ENCODE measurements at regions not wholly inside any gene's neighbourhood (a gene's known extent, or its start where the extent isn't known, plus 50 kb on each side); places are given as distances from the start of the nearest gene placed in this dataset.

DNA sequence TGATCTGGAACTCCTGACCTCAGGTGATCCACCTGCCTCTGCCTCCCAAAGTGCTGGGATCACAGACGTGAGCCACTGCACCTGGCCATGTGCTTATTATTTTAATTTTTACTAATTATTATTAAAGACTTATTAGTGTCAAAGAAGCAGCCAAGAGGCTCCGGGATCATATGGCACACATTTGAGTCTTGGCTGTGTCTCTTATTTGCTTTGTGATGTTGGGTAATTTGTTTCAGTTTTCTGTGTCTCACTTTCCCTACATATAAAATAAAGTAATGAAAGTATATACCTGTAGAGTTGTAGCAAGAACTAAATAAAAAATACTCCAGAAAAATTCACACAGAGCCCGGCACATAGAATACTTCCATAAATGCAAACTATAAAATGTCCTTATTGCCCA lies 238.0 kb upstream of the TBL1XR1 start:
- Histone ChIP-seq H3K36me3 (replicated peaks; ENCODE audit: insufficient read depth, low read length) (no peaks in the 10 kb centered on the region), H3K9ac (ENCODE audit: low read length) (no peak overlapping the region), H3K27ac (ENCODE audit: low read length) (no peak overlapping the region), H3K79me2 (ENCODE audit: low read length) (no peaks in the 10 kb centered on the region), H3F3A (ENCODE audit: insufficient read depth, low read length) (no peaks in the 10 kb centered on the region), H3K4me3 (ENCODE audit: low read length) (no peak overlapping the region), H4K20me1 (ENCODE audit: insufficient read depth, low read length) (no peaks in the 10 kb centered on the region), H3K4me1 (ENCODE audit: low read length) (no peaks in the 10 kb centered on the region), H3K27me3 (replicated peaks; ENCODE audit: insufficient read depth, low read length) (no peaks in the 10 kb centered on the region), H3K4me2 (ENCODE audit: low read depth, low read length) (no peak overlapping the region), H3K9me3 (replicated peaks; ENCODE audit: insufficient read depth, low read length) (no peaks in the 10 kb centered on the region), H3K9me2 (replicated peaks; ENCODE audit: insufficient read depth, low read length) (no peaks in the 10 kb centered on the region), H2AFZ (ENCODE audit: low read length) (no peak overlapping the region)
- no peak for TF ChIP-seq EZH2phosphoT487 (IDR thresholded peaks at IDR 0.05; ENCODE audit: low read length)
- TF ChIP-seq EZH2 (optimal IDR thresholded peaks at IDR 0.05; ENCODE audit: low read depth, low read length): no peak
- TF ChIP-seq, protein P1, sequence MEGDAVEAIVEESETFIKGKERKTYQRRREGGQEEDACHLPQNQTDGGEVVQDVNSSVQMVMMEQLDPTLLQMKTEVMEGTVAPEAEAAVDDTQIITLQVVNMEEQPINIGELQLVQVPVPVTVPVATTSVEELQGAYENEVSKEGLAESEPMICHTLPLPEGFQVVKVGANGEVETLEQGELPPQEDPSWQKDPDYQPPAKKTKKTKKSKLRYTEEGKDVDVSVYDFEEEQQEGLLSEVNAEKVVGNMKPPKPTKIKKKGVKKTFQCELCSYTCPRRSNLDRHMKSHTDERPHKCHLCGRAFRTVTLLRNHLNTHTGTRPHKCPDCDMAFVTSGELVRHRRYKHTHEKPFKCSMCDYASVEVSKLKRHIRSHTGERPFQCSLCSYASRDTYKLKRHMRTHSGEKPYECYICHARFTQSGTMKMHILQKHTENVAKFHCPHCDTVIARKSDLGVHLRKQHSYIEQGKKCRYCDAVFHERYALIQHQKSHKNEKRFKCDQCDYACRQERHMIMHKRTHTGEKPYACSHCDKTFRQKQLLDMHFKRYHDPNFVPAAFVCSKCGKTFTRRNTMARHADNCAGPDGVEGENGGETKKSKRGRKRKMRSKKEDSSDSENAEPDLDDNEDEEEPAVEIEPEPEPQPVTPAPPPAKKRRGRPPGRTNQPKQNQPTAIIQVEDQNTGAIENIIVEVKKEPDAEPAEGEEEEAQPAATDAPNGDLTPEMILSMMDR (IDR thresholded peaks at IDR 0.05; ENCODE audit: low read length): no peak
- no peak for DNase-seq

DNA sequence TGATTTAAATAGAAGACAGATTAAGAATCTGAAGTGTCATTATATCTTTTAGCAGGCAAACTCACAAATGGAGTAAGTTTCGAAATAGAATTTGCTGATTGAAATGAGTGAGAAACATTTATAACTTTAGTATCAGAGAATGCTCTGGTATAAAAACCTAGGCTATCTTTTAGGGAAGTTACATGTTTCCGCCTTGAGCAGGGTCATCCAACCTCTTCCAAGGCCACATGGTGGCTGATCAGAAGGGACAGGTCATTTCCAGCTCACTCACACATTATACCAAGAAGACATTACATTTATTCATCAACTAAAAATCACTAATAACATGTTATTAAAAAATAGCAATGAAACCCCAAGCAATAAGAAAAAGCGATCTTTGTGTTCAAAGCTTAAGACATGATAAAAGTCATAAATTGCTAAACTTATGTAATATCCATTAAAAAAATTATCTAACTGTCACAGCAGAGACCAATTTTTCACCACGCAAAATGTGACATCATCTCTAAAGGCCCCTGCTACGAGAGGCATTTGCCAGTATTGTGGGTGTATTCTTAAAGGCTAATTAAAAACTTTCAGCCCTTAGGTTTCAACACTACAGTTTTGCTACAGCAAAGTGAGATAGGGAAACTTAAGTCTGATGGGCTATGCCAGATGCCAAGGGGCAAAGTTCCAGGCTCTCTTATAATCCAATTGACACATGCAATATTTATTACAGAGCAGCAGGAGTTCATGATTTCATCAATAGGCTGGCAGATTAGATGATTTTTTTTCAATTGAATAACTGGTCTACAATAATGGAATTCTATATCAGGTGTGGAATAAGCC lies 240.4 kb upstream of the TBL1XR1 start:
- Histone ChIP-seq H3K9me3 (replicated peaks; ENCODE audit: insufficient read depth, low read length) (no peaks in the 10 kb centered on the region), H3K4me2 (ENCODE audit: low read depth, low read length) (no peak overlapping the region), H3K9me2 (replicated peaks; ENCODE audit: insufficient read depth, low read length) (no peaks in the 10 kb centered on the region), H3K9ac (ENCODE audit: low read length) (no peak overlapping the region), H3K27me3 (replicated peaks; ENCODE audit: insufficient read depth, low read length) (no peaks in the 10 kb centered on the region), H3K36me3 (replicated peaks; ENCODE audit: insufficient read depth, low read length) (no peaks in the 10 kb centered on the region), H3K27ac (ENCODE audit: low read length) (no peak overlapping the region), H3K4me3 (ENCODE audit: low read length) (no peak overlapping the region), H3K4me1 (ENCODE audit: low read length) (peaks cover 16% of the 10 kb centered on the region), H3F3A (ENCODE audit: insufficient read depth, low read length) (peaks cover 15% of the 10 kb centered on the region), H4K20me1 (ENCODE audit: insufficient read depth, low read length) (no peaks in the 10 kb centered on the region), H2AFZ (ENCODE audit: low read length) (no peak overlapping the region), H3K79me2 (ENCODE audit: low read length) (no peaks in the 10 kb centered on the region)
- DNase-seq: no peak
- no peak for TF ChIP-seq EZH2 (optimal IDR thresholded peaks at IDR 0.05; ENCODE audit: low read depth, low read length)
- TF ChIP-seq, protein P1 (IDR thresholded peaks at IDR 0.05; ENCODE audit: low read length): no peak
- TF ChIP-seq EZH2phosphoT487 (IDR thresholded peaks at IDR 0.05; ENCODE audit: low read length): no peak

DNA sequence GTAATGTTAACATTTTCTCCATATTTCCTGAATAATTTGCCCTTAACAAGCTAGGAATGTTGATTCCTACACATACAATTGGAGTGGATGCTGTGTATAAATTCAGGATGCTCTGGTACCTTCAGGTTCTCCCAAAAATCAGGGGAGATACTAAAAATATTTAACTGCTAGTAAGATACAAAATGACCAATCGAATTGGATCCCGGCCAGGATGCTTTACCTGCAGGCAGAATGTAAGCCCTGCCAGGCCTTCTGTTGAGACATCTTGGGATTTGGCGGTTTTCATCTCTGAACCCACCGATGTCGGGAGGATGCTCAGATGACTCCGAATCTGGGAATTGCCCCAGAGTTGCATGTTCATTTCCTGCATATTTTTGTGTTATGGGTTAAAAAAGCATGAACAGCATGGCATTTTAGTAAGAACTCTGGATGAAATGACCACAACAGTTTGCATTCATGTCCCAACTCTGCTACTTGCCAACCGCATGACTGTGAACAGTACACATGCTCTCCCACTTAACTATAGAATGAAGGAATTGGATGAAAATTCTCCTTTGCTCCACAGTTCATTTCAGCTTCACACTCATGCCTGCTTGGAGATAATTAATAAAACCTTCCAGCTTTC lies 241.4 kb upstream of the TBL1XR1 start:
- no peaks in the 10 kb centered on the region for H3K27me3 ChIP-seq (replicated peaks; ENCODE audit: insufficient read depth, low read length)
- H3K9me2 ChIP-seq (replicated peaks; ENCODE audit: insufficient read depth, low read length): no peaks in the 10 kb centered on the region
- H3K79me2 ChIP-seq (ENCODE audit: low read length): no peaks in the 10 kb centered on the region
- peaks cover 16% of the 10 kb centered on the region for H3F3A ChIP-seq (ENCODE audit: insufficient read depth, low read length)
- H3K9me3 ChIP-seq (replicated peaks; ENCODE audit: insufficient read depth, low read length): no peaks in the 10 kb centered on the region
- H2AFZ ChIP-seq (ENCODE audit: low read length): no peak overlapping the region
- DNase-seq: no peak
- H3K4me3 ChIP-seq (ENCODE audit: low read length): no peak overlapping the region
- no peak for TF ChIP-seq EZH2 (optimal IDR thresholded peaks at IDR 0.05; ENCODE audit: low read depth, low read length)
- TF ChIP-seq, protein P1 (IDR thresholded peaks at IDR 0.05; ENCODE audit: low read length): no peak
- no peak for TF ChIP-seq EZH2phosphoT487 (IDR thresholded peaks at IDR 0.05; ENCODE audit: low read length)
- no peaks in the 10 kb centered on the region for H4K20me1 ChIP-seq (ENCODE audit: insufficient read depth, low read length)
- no peak overlapping the region for H3K4me2 ChIP-seq (ENCODE audit: low read depth, low read length)
- no peaks in the 10 kb centered on the region for H3K36me3 ChIP-seq (replicated peaks; ENCODE audit: insufficient read depth, low read length)
- H3K27ac ChIP-seq (ENCODE audit: low read length): no peak overlapping the region
- H3K4me1 ChIP-seq (ENCODE audit: low read length): peaks cover 17% of the 10 kb centered on the region
- no peak overlapping the region for H3K9ac ChIP-seq (ENCODE audit: low read length)

All from MM.1S (cell line).